ENCODE measurements at regions not wholly inside any gene's neighbourhood (a gene's known extent, or its start where the extent isn't known, plus 50 kb on each side); places are given as distances from the start of the nearest gene placed in this dataset.

GRCh38 chr9:88221105-88221504, 82.8 kb upstream of the SPATA31C2 start:
- Histone ChIP-seq H3K27me3 (peaks cover 0 to 15% (median 0%) of the 10 kb centered on the region in 4 donors), H3K27ac (no peak overlapping the region), H3K9me3 (no peaks in the 10 kb centered on the region), H3K4me1 (no peaks in the 10 kb centered on the region), H3K36me3 (no peaks in the 10 kb centered on the region), H3K4me3 (no peak overlapping the region)
- TF ChIP-seq POLR2A (IDR thresholded peaks at IDR 0.05) (no peak), CTCF (IDR thresholded peaks at IDR 0.05) (no peak)
- intact Hi-C loops (cut with DNase I) = no loop called here
- 28 to 51% methylated on average over 7 of the region's 7 CpGs for WGBS, 2 donors
- no peak for DNase-seq

- TF ChIP-seq CTCF (IDR thresholded peaks at IDR 0.05) = no peak
- no peak for DNase-seq
- 86 to 90% methylated on average over 9 to 10 of the region's 20 CpGs for WGBS, 2 donors
Observed at GRCh38 chr9:88220652-88221051, 82.4 kb upstream of the SPATA31C2 start.

GRCh38 chr9:88219601-88220000, 81.3 kb upstream of the SPATA31C2 start:
- H3K36me3 ChIP-seq = no peaks in the 10 kb centered on the region
- no peaks in the 10 kb centered on the region for H3K9me3 ChIP-seq
- no peak for DNase-seq
- no peak overlapping the region for H3K27ac ChIP-seq
- H3K4me3 ChIP-seq = no peak overlapping the region
- H3K27me3 ChIP-seq = peaks cover 0 to 15% (median 0%) of the 10 kb centered on the region in 4 donors
- WGBS, 2 donors = 54 to 78% methylated on average over 2 to 4 of the region's 4 CpGs
- intact Hi-C loops (cut with DNase I) = no loop called here
- no peaks in the 10 kb centered on the region for H3K4me1 ChIP-seq
- no peak for TF ChIP-seq POLR2A (IDR thresholded peaks at IDR 0.05)
- no peak for TF ChIP-seq CTCF (IDR thresholded peaks at IDR 0.05)

More at GRCh38 chr9:88220652-88221051, 82.4 kb upstream of the SPATA31C2 start:
- intact Hi-C loops (cut with DNase I) = no loop called here
- Histone ChIP-seq H3K36me3 (no peaks in the 10 kb centered on the region), H3K9me3 (no peaks in the 10 kb centered on the region), H3K27me3 (peaks cover 0 to 15% (median 0%) of the 10 kb centered on the region in 4 donors), H3K4me1 (no peaks in the 10 kb centered on the region), H3K27ac (no peak overlapping the region), H3K4me3 (no peak overlapping the region)

GRCh38 chr9:88218726-88219125, 80.5 kb upstream of the SPATA31C2 start:
- Histone ChIP-seq H3K4me3 (no peak overlapping the region), H3K27me3 (peaks cover 0 to 15% (median 0%) of the 10 kb centered on the region in 4 donors), H3K36me3 (no peaks in the 10 kb centered on the region), H3K4me1 (no peaks in the 10 kb centered on the region), H3K9me3 (no peaks in the 10 kb centered on the region), H3K27ac (no peak overlapping the region)
- DNase-seq = no peak
- TF ChIP-seq POLR2A (IDR thresholded peaks at IDR 0.05) (no peak), CTCF (IDR thresholded peaks at IDR 0.05) (no peak)
- intact Hi-C loops (cut with DNase I) = no loop called here
- 74 to 86% methylated on average over 3 of the region's 3 CpGs for WGBS, 2 donors

GRCh38 chr9:88216126-88216995, 78.1 kb upstream of the SPATA31C2 start:
- intact Hi-C loops (cut with DNase I) = no loop called here
- TF ChIP-seq POLR2A (IDR thresholded peaks at IDR 0.05) (no peak), CTCF (IDR thresholded peaks at IDR 0.05) (no peak)
- Histone ChIP-seq H3K9me3 (no peaks in the 10 kb centered on the region), H3K27me3 (peaks cover 0 to 11% (median 0%) of the 10 kb centered on the region in 4 donors), H3K27ac (no peak overlapping the region), H3K36me3 (no peaks in the 10 kb centered on the region), H3K4me3 (no peak overlapping the region), H3K4me1 (no peaks in the 10 kb centered on the region)
- 83 to 88% methylated on average over 23 to 26 of the region's 29 CpGs for WGBS, 2 donors
- DNase-seq = no peak

Data from esophagus squamous epithelium (tissue), 5 donors.